MV-4-11 (cell line): ENCODE measurements at regions not wholly inside any gene's neighbourhood (a gene's known extent, or its start where the extent isn't known, plus 50 kb on each side); places are given as distances from the start of the nearest gene placed in this dataset.

ENCODE experiments used
- DNase-seq: peaks from one replicate; lab custom pipeline; 2025; lab: John Stamatoyannopoulos, UW

DNA sequence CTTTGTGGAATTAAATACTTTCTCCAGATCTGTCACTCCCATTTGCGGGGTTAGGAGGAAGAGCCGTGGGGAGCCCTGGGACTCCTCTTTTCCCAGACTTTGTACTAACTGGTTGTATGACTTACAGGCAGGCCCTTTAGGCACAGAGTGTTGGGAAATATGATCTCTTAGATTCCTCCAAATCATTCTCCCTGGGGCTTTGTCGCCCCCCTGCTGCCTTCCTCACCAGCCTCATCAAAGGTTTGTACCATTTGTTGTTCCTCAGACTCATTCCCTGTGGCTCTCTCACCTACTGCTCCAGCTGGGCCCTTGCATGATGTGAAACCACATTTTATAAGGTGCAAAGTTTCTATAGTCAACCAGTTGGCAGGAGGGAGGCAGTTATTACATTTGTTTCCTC, 56.4 kb downstream of the CRYGS start:
- DNase-seq = no peak

DNA sequence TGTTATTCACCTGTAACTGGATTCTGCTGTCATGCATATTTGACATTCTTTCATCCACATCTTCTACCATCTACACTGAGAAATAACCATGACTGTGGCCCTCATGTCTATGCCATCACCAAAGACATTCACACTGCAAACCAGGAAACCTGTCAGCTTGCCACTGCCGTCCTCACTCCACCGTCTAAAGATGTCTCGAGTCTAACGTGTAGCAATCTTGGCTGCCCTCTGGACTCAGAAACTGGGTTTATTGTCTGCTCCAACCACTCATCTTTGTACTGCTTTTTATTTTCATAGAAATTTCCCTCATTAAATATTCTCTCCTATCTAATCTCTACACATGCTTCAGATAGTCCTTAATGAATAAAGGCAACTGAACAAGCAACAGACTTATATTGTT, 57.1 kb downstream of the CRYGS start:
- no peak for DNase-seq

GRCh38 chr3:186483611-186484340, 60.4 kb downstream of the CRYGS start:
- DNase-seq = no peak

DNA sequence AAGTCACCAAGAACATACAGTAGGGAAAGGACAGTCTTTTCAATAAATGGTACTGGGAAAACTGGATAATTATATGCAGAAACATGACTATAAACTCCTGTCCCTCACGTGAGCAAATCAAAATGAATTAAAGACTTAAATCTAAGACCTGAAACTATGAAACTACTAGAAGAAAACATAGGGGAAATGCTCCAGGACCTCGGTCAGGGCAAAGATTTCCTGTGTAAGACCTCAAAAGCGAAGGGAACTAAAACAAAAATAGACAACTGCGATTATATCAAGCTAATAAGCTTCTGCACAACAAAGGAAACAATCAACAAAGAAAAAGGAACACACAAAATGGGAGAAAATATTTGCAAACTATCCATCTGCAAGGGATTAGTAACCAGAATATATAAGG, 62.7 kb downstream of the CRYGS start:
- DNase-seq = no peak

- no peak for DNase-seq
These were observed 66.3 kb downstream of the CRYGS start for GRCh38 chr3:186477876-186478275.

- DNase-seq = no peak
These were observed 67.1 kb downstream of the CRYGS start for GRCh38 chr3:186477033-186477432.

GRCh38 chr3:186476541-186476940, 67.6 kb downstream of the CRYGS start:
- no peak for DNase-seq

- DNase-seq = no peak
These were observed 68.1 kb downstream of the CRYGS start for GRCh38 chr3:186476044-186476468.

- no peak for DNase-seq
These were observed 71.0 kb downstream of the CRYGS start for GRCh38 chr3:186473166-186473565.

- DNase-seq = no peak
These were observed 71.6 kb downstream of the CRYGS start for GRCh38 chr3:186472456-186473008.

- DNase-seq = no peak
These were observed 72.4 kb downstream of the CRYGS start for GRCh38 chr3:186471771-186472170.

DNA sequence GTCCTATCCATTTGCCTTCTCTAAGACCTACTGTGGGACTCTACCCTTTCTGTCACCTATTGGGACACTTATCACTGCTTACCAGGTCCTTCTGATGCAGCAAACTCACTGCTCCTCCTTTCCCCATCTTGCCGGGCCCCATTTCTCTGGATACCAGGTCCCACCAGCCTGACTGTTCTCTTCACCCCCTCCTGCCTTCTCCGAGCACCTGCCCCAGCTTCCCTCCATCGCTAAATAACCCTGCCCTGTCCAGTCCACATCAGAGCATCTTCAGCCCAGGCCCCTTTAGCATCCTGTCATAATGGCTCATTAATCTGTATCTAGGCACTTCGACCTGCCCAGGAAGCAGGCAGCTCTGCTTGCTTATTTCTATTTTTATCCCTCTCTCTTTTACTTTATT, 74.7 kb downstream of the CRYGS start:
- no peak for DNase-seq

DNA sequence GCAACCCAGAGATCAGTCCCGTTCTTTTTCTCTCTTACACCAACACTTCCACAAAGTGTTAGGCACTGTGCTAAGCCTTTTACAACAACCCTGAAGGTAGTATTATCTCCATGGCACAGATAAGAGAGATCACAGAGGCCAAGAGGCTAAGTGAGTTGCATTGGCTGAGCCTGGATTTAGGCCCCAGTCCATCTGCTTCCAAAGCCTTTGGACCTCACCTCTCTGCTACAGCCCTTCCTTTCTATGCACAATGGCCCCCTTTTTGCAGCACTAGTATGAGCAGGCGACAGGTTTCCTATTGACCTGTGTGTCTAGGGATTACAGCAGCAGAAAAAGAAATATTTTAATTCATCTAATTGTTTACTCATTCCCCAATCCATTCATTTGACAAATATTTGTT, 76.2 kb downstream of the CRYGS start:
- no peak for DNase-seq

- no peak for DNase-seq
These were observed 77.7 kb downstream of the CRYGS start for GRCh38 chr3:186466391-186466974.

DNA sequence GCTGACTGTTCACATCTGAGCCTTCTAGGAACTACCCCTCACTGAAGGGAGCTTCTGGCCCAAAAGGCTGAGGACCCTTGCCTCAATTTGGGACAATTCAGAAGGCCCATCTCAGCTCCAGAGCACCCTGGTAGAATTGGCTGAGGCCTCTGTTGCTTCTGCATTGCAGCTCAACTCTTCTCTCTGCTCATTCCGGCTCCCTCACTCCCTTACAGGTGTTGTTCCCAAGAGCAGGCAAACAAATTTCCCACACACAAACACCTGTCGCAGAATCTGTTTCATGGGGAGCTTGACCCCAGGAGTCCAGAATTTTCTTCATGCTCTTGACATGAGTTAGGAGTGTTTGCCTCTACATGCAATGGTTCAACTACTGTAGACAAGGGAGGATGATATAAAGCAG, 78.7 kb downstream of the CRYGS start:
- no peak for DNase-seq

- no peak for DNase-seq
These were observed 79.6 kb downstream of the CRYGS start for GRCh38 chr3:186464424-186465093.

DNA sequence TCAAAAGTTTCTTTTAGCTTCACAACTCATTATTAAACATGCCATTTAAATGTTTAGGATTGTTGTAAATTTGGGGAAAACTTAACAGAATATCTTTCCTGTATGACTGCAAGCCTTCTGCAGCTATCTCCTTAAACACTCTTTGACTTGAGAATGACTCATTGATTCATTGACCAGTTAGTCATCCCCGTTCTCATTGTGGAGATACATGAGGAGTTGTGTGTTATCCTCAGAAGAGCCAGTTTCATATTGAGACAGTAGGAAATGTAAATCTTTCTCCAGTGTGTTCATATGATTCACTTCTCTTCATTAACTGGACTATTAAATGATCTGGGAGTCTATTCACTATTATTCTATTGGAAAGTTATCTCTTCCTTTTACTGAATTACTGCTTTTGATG, 83.0 kb downstream of the CRYGS start:
- DNase-seq = peak; percentile 42

GRCh38 chr3:186459108-186459467, 85.1 kb downstream of the CRYGS start:
- no peak for DNase-seq

- DNase-seq = no peak
These were observed 85.7 kb downstream of the CRYGS start for GRCh38 chr3:186458306-186459107.

- no peak for DNase-seq
These were observed 86.9 kb downstream of the CRYGS start for GRCh38 chr3:186457236-186457635.

DNA sequence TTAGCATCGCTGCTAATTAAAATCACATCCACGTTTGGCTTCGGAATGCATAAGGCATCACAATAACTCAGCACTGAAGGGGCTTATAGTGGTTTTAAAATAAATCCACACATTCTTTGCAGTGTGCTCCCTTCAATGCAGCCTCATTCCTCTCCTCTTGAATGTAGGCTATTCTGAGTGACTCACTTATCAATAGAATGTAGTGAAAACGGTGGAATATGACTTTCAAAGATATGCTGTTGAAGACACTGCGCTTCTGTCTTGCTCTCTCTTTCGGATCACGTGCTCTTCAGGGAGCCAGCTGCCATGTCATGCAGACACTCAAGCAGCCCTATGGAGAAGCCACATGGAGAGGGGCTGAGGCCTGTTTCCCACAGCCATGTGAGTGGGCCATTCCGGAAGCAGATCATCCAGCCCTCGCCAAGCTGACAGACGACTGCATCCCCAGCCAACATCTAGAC, 87.4 kb downstream of the CRYGS start:
- DNase-seq = no peak
